ENCODE measurements at regions not wholly inside any gene's neighbourhood (a gene's known extent, or its start where the extent isn't known, plus 50 kb on each side); places are given as distances from the start of the nearest gene placed in this dataset.

- Histone ChIP-seq H3K79me2 (ENCODE audit: control insufficient read depth, insufficient read depth, low read length) (no peaks in the 10 kb centered on the region), H3K4me1 (ENCODE audit: control insufficient read depth in 2 of 2, insufficient read depth in 2 of 2, low read length in 2 of 2) (no peaks in the 10 kb centered on the region), H3K9ac (ENCODE audit: low read length) (no peak overlapping the region), H2AFZ (ENCODE audit: insufficient read depth, low read depth, low read length, poor library complexity, severe bottlenecking) (no peak overlapping the region), H3K27me3 (replicated peaks in 1 of 4; ENCODE audit: control extremely low read depth in 1 of 4, control insufficient read depth in 3 of 4, insufficient read depth in 4 of 4, low read length in 3 of 4) (no peaks in the 10 kb centered on the region), H3K4me2 (replicated peaks; ENCODE audit: low read depth, low read length, poor library complexity, severe bottlenecking) (no peak overlapping the region), H4K20me1 (ENCODE audit: control insufficient read depth, insufficient read depth, low read length, poor library complexity, severe bottlenecking) (no peaks in the 10 kb centered on the region), H3K4me3 (ENCODE audit: control extremely low read depth in 1 of 5, extremely low read depth in 1 of 5, insufficient read depth in 1 of 5, low read depth in 2 of 5, low read length in 4 of 5) (no peak overlapping the region), H3K27ac (ENCODE audit: low read length in 2 of 2) (no peak overlapping the region), H3K9me3 (ENCODE audit: control extremely low read depth in 1 of 3, control insufficient read depth in 2 of 3, insufficient read depth in 1 of 3, low read length in 2 of 3) (no peaks in the 10 kb centered on the region), H3K36me3 (replicated peaks in 1 of 2; ENCODE audit: control extremely low read depth in 1 of 2, control insufficient read depth in 1 of 2, extremely low read depth in 1 of 2, insufficient read depth in 2 of 2, low read length in 1 of 2) (no peaks in the 10 kb centered on the region)
- CTCF ChIA-PET = no interaction called here
- intact Hi-C loops (cut with micrococcal nuclease) = no loop called here
- no peak for ATAC-seq (ENCODE audit: low read depth)
- no peak for TF ChIP-seq EZH2 (IDR thresholded peaks at IDR 0.05; ENCODE audit: borderline replicate concordance, insufficient read depth, low read depth, low read length, poor library complexity, severe bottlenecking)
- TF ChIP-seq CTCF (IDR thresholded peaks at IDR 0.05) = no peak
- Mint-ChIP-seq H3K9me3 (ENCODE audit: insufficient read depth) (no peaks in the 10 kb centered on the region), H3K27ac (no peak overlapping the region), H3K4me3 (no peak overlapping the region), H3K4me1 (no peaks in the 10 kb centered on the region), H3K27me3 (no peaks in the 10 kb centered on the region)
- DNase-seq = no peak
- no CpG with 5 or more reads among the region's 2 CpGs for WGBS (ENCODE audit: insufficient coverage)
- POLR2A ChIA-PET = no interaction called here
Observed at GRCh38 chr11:29208117-29208516, 808.7 kb downstream of the KCNA4 start.

- no peak overlapping the region for H2AFZ ChIP-seq (ENCODE audit: insufficient read depth, low read depth, low read length, poor library complexity, severe bottlenecking)
- 77% methylated on average over 7 of the region's 11 CpGs for WGBS (ENCODE audit: insufficient coverage)
- no peaks in the 10 kb centered on the region for H3K9me3 ChIP-seq (ENCODE audit: control extremely low read depth in 1 of 3, control insufficient read depth in 2 of 3, insufficient read depth in 1 of 3, low read length in 2 of 3)
- no peaks in the 10 kb centered on the region for H3K4me1 ChIP-seq (ENCODE audit: control insufficient read depth in 2 of 2, insufficient read depth in 2 of 2, low read length in 2 of 2)
- TF ChIP-seq CTCF (IDR thresholded peaks at IDR 0.05) (no peak), EZH2 (IDR thresholded peaks at IDR 0.05; ENCODE audit: borderline replicate concordance, insufficient read depth, low read depth, low read length, poor library complexity, severe bottlenecking) (no peak)
- H3K27ac ChIP-seq (ENCODE audit: low read length in 2 of 2) = no peak overlapping the region
- ChIA-PET CTCF (no interaction called here), POLR2A (no interaction called here)
- no peaks in the 10 kb centered on the region for H3K36me3 ChIP-seq (replicated peaks in 1 of 2; ENCODE audit: control extremely low read depth in 1 of 2, control insufficient read depth in 1 of 2, extremely low read depth in 1 of 2, insufficient read depth in 2 of 2, low read length in 1 of 2)
- no peak for ATAC-seq (ENCODE audit: low read depth)
- H3K9ac ChIP-seq (ENCODE audit: low read length) = no peak overlapping the region
- intact Hi-C loops (cut with micrococcal nuclease) = no loop called here
- H4K20me1 ChIP-seq (ENCODE audit: control insufficient read depth, insufficient read depth, low read length, poor library complexity, severe bottlenecking) = no peaks in the 10 kb centered on the region
- Mint-ChIP-seq H3K4me3 (no peak overlapping the region), H3K9me3 (ENCODE audit: insufficient read depth) (peaks cover 3% of the 10 kb centered on the region), H3K27me3 (no peaks in the 10 kb centered on the region), H3K27ac (no peak overlapping the region), H3K4me1 (no peaks in the 10 kb centered on the region)
- H3K79me2 ChIP-seq (ENCODE audit: control insufficient read depth, insufficient read depth, low read length) = no peaks in the 10 kb centered on the region
- no peak overlapping the region for H3K4me2 ChIP-seq (replicated peaks; ENCODE audit: low read depth, low read length, poor library complexity, severe bottlenecking)
- no peaks in the 10 kb centered on the region for H3K27me3 ChIP-seq (replicated peaks in 1 of 4; ENCODE audit: control extremely low read depth in 1 of 4, control insufficient read depth in 3 of 4, insufficient read depth in 4 of 4, low read length in 3 of 4)
- DNase-seq = no peak
- H3K4me3 ChIP-seq (ENCODE audit: control extremely low read depth in 1 of 5, extremely low read depth in 1 of 5, insufficient read depth in 1 of 5, low read depth in 2 of 5, low read length in 4 of 5) = no peak overlapping the region
Observed at GRCh38 chr11:29200791-29201562, 815.9 kb downstream of the KCNA4 start.

Data from B cell (primary cell).